MCF 10A (cell line): ENCODE measurements at regions not wholly inside any gene's neighbourhood (a gene's known extent, or its start where the extent isn't known, plus 50 kb on each side); places are given as distances from the start of the nearest gene placed in this dataset.

Source experiments
- BruUV-seq: library from RNA; stranded (reverse); fragments of 400-500 nt; replicated peaks from 2 replicates; lab custom pipeline; 2021; lab: Mats Ljungman, UMichigan
- CTCF ChIA-PET: fragments of 300-600 bp; sonication (Branson Sonifier 250); formaldehyde crosslinking; extraction: SDS; loops from one replicate; lab custom pipeline; 2021; ENCODE audit warnings: antibody characterized with exemption, inconsistent platforms; lab: Yijun Ruan, JAX
- POLR2A ChIA-PET: fragments of 300-600, 350-650 bp; sonication (Branson Sonifier 250); formaldehyde crosslinking; extraction: SDS; loops from one replicate; lab custom pipeline; 2020; ENCODE audit warnings: antibody characterized with exemption, inconsistent platforms; lab: Yijun Ruan, JAX
- DNase-seq: peaks from one replicate; pipeline ENCODE4 v3.0.0-alpha.2; 2018; ENCODE audit not compliant: unreplicated experiment
- H3K27ac Mint-ChIP-seq: one replicate; pipeline ENCODE4 v1.8.0; 2022; ENCODE audit warnings: mild to moderate bottlenecking, low read depth, mixed read lengths; ENCODE audit not compliant: unreplicated experiment
- H3K27me3 Mint-ChIP-seq: one replicate; pipeline ENCODE4 v1.8.0; 2022; ENCODE audit warnings: mixed read lengths; ENCODE audit not compliant: insufficient read depth, unreplicated experiment
- H3K36me3 Mint-ChIP-seq: one replicate; pipeline ENCODE4 v1.8.0; 2022; ENCODE audit warnings: mild to moderate bottlenecking, moderate library complexity, mixed read lengths; ENCODE audit not compliant: insufficient read depth, unreplicated experiment
- H3K4me1 Mint-ChIP-seq: one replicate; pipeline ENCODE4 v1.8.0; 2022; ENCODE audit warnings: mixed read lengths; ENCODE audit not compliant: insufficient read depth, unreplicated experiment
- H3K4me3 Mint-ChIP-seq: one replicate; pipeline ENCODE4 v1.8.0; 2022; ENCODE audit warnings: mild to moderate bottlenecking, moderate library complexity, mixed read lengths; ENCODE audit not compliant: unreplicated experiment
- H3K9me3 Mint-ChIP-seq: one replicate; pipeline ENCODE4 v1.8.0; 2022; ENCODE audit warnings: mixed read lengths; ENCODE audit not compliant: unreplicated experiment
- intact Hi-C: fragments of 100-400 bp; cut with micrococcal nuclease; formaldehyde crosslinking; loops from 2 replicates; pipeline ENCODE4 v1.14.1; 2022
- TF ChIP-seq, protein P1 (sequence below): fragments of 200-600 bp; IDR thresholded peaks from one replicate; pipeline ENCODE4 v1.8.0; 2022; ENCODE audit warnings: antibody characterized with exemption, mild to moderate bottlenecking; ENCODE audit not compliant: unreplicated experiment

DNA sequence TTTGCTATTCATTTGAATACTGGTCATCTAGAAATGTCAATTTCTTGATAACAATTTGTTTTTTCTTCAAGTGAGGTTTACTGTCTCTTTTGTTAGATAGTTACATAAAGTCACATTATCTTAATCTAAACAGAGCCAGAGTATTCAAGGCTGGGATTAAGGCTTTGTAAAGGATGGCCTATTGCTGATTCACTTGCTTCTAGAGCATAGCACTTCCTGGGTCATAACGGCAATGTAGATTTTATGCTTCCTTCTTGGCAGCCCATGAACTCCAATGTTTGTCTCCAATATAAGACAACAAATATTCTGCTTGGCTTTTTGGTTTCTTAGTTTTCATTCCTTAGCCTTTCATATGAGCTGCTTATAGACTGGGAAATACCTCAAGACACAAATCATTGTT lies 2007.9 kb upstream of the CDH6 start:
- Mint-ChIP-seq H3K27me3 (no peaks in the 10 kb centered on the region), H3K9me3 (peaks cover 8% of the 10 kb centered on the region), H3K36me3 (no peaks in the 10 kb centered on the region), H3K4me3 (no peak overlapping the region), H3K27ac (no peak overlapping the region), H3K4me1 (no peaks in the 10 kb centered on the region)
- TF ChIP-seq, protein P1, sequence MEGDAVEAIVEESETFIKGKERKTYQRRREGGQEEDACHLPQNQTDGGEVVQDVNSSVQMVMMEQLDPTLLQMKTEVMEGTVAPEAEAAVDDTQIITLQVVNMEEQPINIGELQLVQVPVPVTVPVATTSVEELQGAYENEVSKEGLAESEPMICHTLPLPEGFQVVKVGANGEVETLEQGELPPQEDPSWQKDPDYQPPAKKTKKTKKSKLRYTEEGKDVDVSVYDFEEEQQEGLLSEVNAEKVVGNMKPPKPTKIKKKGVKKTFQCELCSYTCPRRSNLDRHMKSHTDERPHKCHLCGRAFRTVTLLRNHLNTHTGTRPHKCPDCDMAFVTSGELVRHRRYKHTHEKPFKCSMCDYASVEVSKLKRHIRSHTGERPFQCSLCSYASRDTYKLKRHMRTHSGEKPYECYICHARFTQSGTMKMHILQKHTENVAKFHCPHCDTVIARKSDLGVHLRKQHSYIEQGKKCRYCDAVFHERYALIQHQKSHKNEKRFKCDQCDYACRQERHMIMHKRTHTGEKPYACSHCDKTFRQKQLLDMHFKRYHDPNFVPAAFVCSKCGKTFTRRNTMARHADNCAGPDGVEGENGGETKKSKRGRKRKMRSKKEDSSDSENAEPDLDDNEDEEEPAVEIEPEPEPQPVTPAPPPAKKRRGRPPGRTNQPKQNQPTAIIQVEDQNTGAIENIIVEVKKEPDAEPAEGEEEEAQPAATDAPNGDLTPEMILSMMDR = no peak
- POLR2A ChIA-PET = interaction anchor here (0.6 kb wide), 1 partner anchor 202 kb away, joined by 3 read pairs; no protein-coding TSS in a partner anchor
- intact Hi-C loops = no loop called here
- BruUV-seq = no TSS peak
- DNase-seq = no peak
- CTCF ChIA-PET = no interaction called here

DNA sequence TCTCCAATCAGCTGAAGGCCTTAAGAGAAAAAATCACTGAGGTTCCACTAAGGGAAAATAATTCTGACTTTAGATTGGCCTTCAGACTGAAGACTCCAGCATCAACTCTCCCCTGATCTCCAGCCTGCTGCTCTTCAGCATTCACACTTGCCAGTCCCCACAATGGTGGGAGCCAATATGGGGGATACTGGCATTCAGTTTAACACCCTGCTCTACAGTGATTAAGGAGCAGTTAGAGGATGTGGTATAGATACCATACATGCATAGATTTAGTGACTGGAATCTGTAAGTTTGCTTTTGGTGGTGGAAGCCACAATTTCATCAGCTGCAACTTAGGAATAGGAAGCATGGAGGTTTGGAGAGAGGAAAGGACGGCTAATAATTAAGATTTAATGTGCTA lies 2017.7 kb upstream of the CDH6 start:
- intact Hi-C loops = no loop called here
- DNase-seq = no peak
- Mint-ChIP-seq H3K27ac (no peak overlapping the region), H3K36me3 (no peaks in the 10 kb centered on the region), H3K4me1 (no peaks in the 10 kb centered on the region), H3K27me3 (no peaks in the 10 kb centered on the region), H3K9me3 (peaks cover 16% of the 10 kb centered on the region), H3K4me3 (no peak overlapping the region)
- no TSS peak for BruUV-seq
- POLR2A ChIA-PET = no interaction called here
- CTCF ChIA-PET = interaction anchor here (0.5 kb wide), 1 partner anchor 61 kb away, joined by 3 read pairs; no protein-coding TSS in a partner anchor
- TF ChIP-seq, protein P1 = no peak

DNA sequence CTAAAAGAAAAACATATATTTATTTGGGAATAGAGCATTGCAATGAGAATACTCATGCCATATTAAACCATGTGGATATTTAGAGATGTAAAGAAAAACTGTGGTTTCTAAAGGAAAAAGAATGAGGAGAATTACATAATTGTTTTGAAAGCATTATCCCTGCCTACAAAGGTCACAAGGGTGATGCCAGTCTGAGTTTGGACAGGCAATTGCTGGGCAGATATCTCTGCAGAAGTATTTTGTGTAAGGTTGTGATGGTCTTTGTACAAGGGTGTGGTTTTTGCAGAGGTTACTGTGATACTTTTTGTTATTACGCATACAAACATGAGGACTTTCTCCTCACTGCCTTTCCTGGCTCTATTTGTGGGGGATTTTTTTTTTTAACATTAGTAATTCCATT lies 2022.9 kb upstream of the CDH6 start:
- H3K4me1 Mint-ChIP-seq = no peaks in the 10 kb centered on the region
- no peak overlapping the region for H3K4me3 Mint-ChIP-seq
- BruUV-seq = no TSS peak
- H3K27ac Mint-ChIP-seq = no peak overlapping the region
- POLR2A ChIA-PET = no interaction called here
- H3K36me3 Mint-ChIP-seq = no peaks in the 10 kb centered on the region
- no peak for DNase-seq
- H3K27me3 Mint-ChIP-seq = no peaks in the 10 kb centered on the region
- peaks cover 16% of the 10 kb centered on the region for H3K9me3 Mint-ChIP-seq
- CTCF ChIA-PET = no interaction called here
- intact Hi-C loops = no loop called here
- TF ChIP-seq, protein P1 = no peak

DNA sequence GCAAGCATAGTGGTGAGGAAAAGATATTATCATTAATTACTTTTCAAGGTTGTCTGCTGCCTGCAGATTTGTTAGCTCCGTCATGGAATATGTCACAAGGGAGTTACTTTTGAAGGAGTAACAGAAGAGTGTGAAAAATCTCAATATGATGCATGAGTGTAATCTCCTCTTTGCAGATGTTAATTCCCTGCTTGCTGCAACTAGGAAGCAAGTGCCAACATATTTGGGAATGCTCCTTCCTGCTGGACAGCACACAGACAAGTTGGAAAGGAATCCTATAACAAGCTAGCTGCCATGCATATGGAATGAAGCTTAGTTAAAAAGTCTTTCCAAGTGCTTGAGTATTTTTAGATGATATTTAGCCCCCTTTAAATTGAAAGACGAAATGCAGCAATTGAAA lies 2023.6 kb upstream of the CDH6 start:
- Mint-ChIP-seq H3K9me3 (peaks cover 13% of the 10 kb centered on the region), H3K36me3 (no peaks in the 10 kb centered on the region), H3K4me1 (no peaks in the 10 kb centered on the region), H3K27ac (no peak overlapping the region), H3K27me3 (no peaks in the 10 kb centered on the region), H3K4me3 (no peak overlapping the region)
- BruUV-seq = no TSS peak
- intact Hi-C loops = no loop called here
- TF ChIP-seq, protein P1 = no peak
- ChIA-PET POLR2A (no interaction called here), CTCF (no interaction called here)
- DNase-seq = no peak
